HUES6 (cell line): ENCODE measurements at regions not wholly inside any gene's neighbourhood (a gene's known extent, or its start where the extent isn't known, plus 50 kb on each side); places are given as distances from the start of the nearest gene placed in this dataset.
"Not testable (repeated sequence)": the region's sequence is repeated elsewhere in the genome, so short reads cannot be mapped to it uniquely, and the experiment has no call there.

Experiments used
- H3K27ac ChIP-seq: 2 replicates; pipeline ENCODE4 v1.7.0; 2013; ENCODE audit warnings: low read depth, mild to moderate bottlenecking, low read length, inconsistent platforms
- H3K27me3 ChIP-seq: 2 replicates; pipeline ENCODE4 v1.6.1; 2013; ENCODE audit warnings: low read length; ENCODE audit not compliant: control insufficient read depth, insufficient read depth
- H3K36me3 ChIP-seq: 2 replicates; pipeline ENCODE4 v1.6.1; 2013; ENCODE audit warnings: low read length; ENCODE audit not compliant: control insufficient read depth, insufficient read depth
- H3K4me1 ChIP-seq: 2 replicates; pipeline ENCODE4 v1.6.1; 2013; ENCODE audit warnings: low read length; ENCODE audit not compliant: control insufficient read depth, insufficient read depth
- H3K4me3 ChIP-seq: 2 replicates; pipeline ENCODE4 v1.5.1; 2013; ENCODE audit warnings: low read depth, low read length
- H3K9ac ChIP-seq: one replicate; pipeline ENCODE4 v1.6.1; 2013; ENCODE audit warnings: mild to moderate bottlenecking, low read length
- H3K9me3 ChIP-seq: 2 replicates; pipeline ENCODE4 v1.6.1; 2013; ENCODE audit warnings: low read depth, low read length; ENCODE audit not compliant: control insufficient read depth, insufficient read depth

- no peak overlapping the region for H3K4me3 ChIP-seq
- H3K27ac ChIP-seq: no peak overlapping the region
- H3K36me3 ChIP-seq: no peaks in the 10 kb centered on the region
These were observed 287.8 kb downstream of the LIG4 start for GRCh38 chr13:107927557-107927956.

GRCh38 chr13:107926515-107926914 lies 288.8 kb downstream of the LIG4 start:
- H3K9me3 ChIP-seq, H3K4me1 ChIP-seq, H3K27ac ChIP-seq, H3K9ac ChIP-seq, H3K27me3 ChIP-seq, H3K36me3 ChIP-seq, H3K4me3 ChIP-seq: not testable (repeated sequence)

More at GRCh38 chr13:107927557-107927956, 287.8 kb downstream of the LIG4 start:
- Histone ChIP-seq H3K9ac (no peak overlapping the region), H3K9me3 (no peaks in the 10 kb centered on the region), H3K27me3 (no peaks in the 10 kb centered on the region), H3K4me1 (no peaks in the 10 kb centered on the region)

GRCh38 chr13:107916902-107917301 lies 298.4 kb downstream of the LIG4 start:
- H3K36me3 ChIP-seq, H3K4me3 ChIP-seq, H3K9me3 ChIP-seq, H3K4me1 ChIP-seq, H3K9ac ChIP-seq, H3K27ac ChIP-seq, H3K27me3 ChIP-seq: not testable (repeated sequence)

GRCh38 chr13:107912745-107913144 lies 302.6 kb downstream of the LIG4 start:
- Histone ChIP-seq H3K9ac (no peak overlapping the region), H3K4me1 (no peaks in the 10 kb centered on the region), H3K27me3 (no peaks in the 10 kb centered on the region), H3K9me3 (no peaks in the 10 kb centered on the region), H3K36me3 (no peaks in the 10 kb centered on the region), H3K4me3 (no peak overlapping the region), H3K27ac (no peak overlapping the region)

- Histone ChIP-seq H3K4me3 (no peak overlapping the region), H3K27me3 (no peaks in the 10 kb centered on the region), H3K27ac (no peak overlapping the region)
These were observed 308.1 kb downstream of the LIG4 start for GRCh38 chr13:107907065-107907805.

GRCh38 chr13:107906131-107906530 lies 309.2 kb downstream of the LIG4 start:
- no peak overlapping the region for H3K27ac ChIP-seq
- H3K4me3 ChIP-seq: no peak overlapping the region
- no peaks in the 10 kb centered on the region for H3K9me3 ChIP-seq

More at GRCh38 chr13:107907065-107907805, 308.1 kb downstream of the LIG4 start:
- no peaks in the 10 kb centered on the region for H3K4me1 ChIP-seq
- H3K9me3 ChIP-seq: no peaks in the 10 kb centered on the region
- H3K9ac ChIP-seq: no peak overlapping the region
- no peaks in the 10 kb centered on the region for H3K36me3 ChIP-seq

GRCh38 chr13:107901996-107902562 lies 313.3 kb downstream of the LIG4 start:
- Histone ChIP-seq H3K9ac (no peak overlapping the region), H3K27ac (no peak overlapping the region), H3K36me3 (no peaks in the 10 kb centered on the region), H3K9me3 (no peaks in the 10 kb centered on the region), H3K4me1 (no peaks in the 10 kb centered on the region), H3K4me3 (no peak overlapping the region), H3K27me3 (no peaks in the 10 kb centered on the region)

More at GRCh38 chr13:107906131-107906530, 309.2 kb downstream of the LIG4 start:
- H3K27me3 ChIP-seq: no peaks in the 10 kb centered on the region
- no peaks in the 10 kb centered on the region for H3K36me3 ChIP-seq
- H3K9ac ChIP-seq: no peak overlapping the region
- H3K4me1 ChIP-seq: no peaks in the 10 kb centered on the region

- no peak overlapping the region for H3K27ac ChIP-seq
- H3K4me3 ChIP-seq: no peak overlapping the region
- no peaks in the 10 kb centered on the region for H3K27me3 ChIP-seq
- no peaks in the 10 kb centered on the region for H3K36me3 ChIP-seq
- H3K9ac ChIP-seq: no peak overlapping the region
- H3K4me1 ChIP-seq: no peaks in the 10 kb centered on the region
- H3K9me3 ChIP-seq: no peaks in the 10 kb centered on the region
These were observed 314.1 kb downstream of the LIG4 start for GRCh38 chr13:107901230-107901629.

- Histone ChIP-seq H3K4me3 (no peak overlapping the region), H3K9me3 (no peaks in the 10 kb centered on the region), H3K36me3 (no peaks in the 10 kb centered on the region), H3K27me3 (no peaks in the 10 kb centered on the region), H3K4me1 (no peaks in the 10 kb centered on the region), H3K9ac (no peak overlapping the region), H3K27ac (no peak overlapping the region)
These were observed 314.6 kb downstream of the LIG4 start for GRCh38 chr13:107900775-107901174.

- peaks cover 8% of the 10 kb centered on the region for H3K9me3 ChIP-seq
- no peaks in the 10 kb centered on the region for H3K4me1 ChIP-seq
- no peak overlapping the region for H3K27ac ChIP-seq
- no peaks in the 10 kb centered on the region for H3K27me3 ChIP-seq
- no peaks in the 10 kb centered on the region for H3K36me3 ChIP-seq
- no peak overlapping the region for H3K9ac ChIP-seq
- H3K4me3 ChIP-seq: no peak overlapping the region
These were observed 329.2 kb downstream of the LIG4 start for GRCh38 chr13:107886118-107886517.

GRCh38 chr13:107884564-107884963 lies 330.8 kb downstream of the LIG4 start:
- no peaks in the 10 kb centered on the region for H3K4me1 ChIP-seq
- no peak overlapping the region for H3K4me3 ChIP-seq
- H3K27me3 ChIP-seq: no peaks in the 10 kb centered on the region
- no peak overlapping the region for H3K27ac ChIP-seq
- no peaks in the 10 kb centered on the region for H3K36me3 ChIP-seq
- H3K9ac ChIP-seq: no peak overlapping the region
- H3K9me3 ChIP-seq: peaks cover 8% of the 10 kb centered on the region
